Skin epidermis (tissue), 12 donors: ENCODE measurements at regions not wholly inside any gene's neighbourhood (a gene's known extent, or its start where the extent isn't known, plus 50 kb on each side); places are given as distances from the start of the nearest gene placed in this dataset.
"Not testable (repeated sequence)": the region's sequence is repeated elsewhere in the genome, so short reads cannot be mapped to it uniquely, and the experiment has no call there.

Experiments
- H3K27ac ChIP-seq, 21 experiments: fragments of 200-600 bp; sonication (generic) in 11 of 21; one replicate each; pipeline ENCODE4 v1.5.0; 2020; ENCODE audit warnings: mild to moderate bottlenecking in 3 of 21, inconsistent platforms in 2 of 21, moderate library complexity in 2 of 21
- H3K4me3 ChIP-seq, 7 experiments: fragments of 200-600 bp; sonication (generic) in 2 of 7; one replicate each; pipeline ENCODE4 v1.5.0; 2020; ENCODE audit warnings: inconsistent platforms in 2 of 7, mild to moderate bottlenecking in 2 of 7, moderate library complexity in 1 of 7

- no peak overlapping the region for H3K27ac ChIP-seq
Observed at GRCh38 chr12:69026336-69026735, 93.4 kb upstream of the CPM start.

DNA sequence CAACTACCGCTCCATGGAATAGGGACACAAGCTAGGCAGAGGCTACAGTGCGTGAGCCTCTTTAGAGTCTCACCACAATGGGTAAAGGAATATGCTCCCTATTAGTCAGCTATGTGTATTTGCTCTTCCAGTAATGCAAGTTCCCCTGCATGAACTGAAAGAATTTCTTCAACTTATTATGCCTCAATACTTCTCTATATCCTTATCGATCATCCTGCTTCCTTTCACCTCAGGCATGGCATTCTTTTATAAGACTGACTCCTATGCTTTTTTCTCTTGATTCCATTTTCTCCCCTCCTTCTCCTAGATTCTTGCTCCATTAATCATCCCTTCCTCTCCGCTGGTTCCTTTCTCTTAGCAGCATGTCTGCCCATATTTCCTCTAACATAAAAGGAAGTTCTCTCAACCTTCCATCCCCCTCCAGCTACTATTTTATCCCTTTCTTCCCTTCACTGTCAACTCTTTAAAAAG is 94.5 kb upstream of the CPM start:
- Histone ChIP-seq H3K27ac (peak overlapping the region in 3 of 21 experiments; percentile 6 to 51 (median 14)), H3K4me3 (no peak overlapping the region)

More at GRCh38 chr12:69026336-69026735, 93.4 kb upstream of the CPM start:
- H3K4me3 ChIP-seq, result no peak overlapping the region

GRCh38 chr12:69028941-69029729 is 96.2 kb upstream of the CPM start:
- H3K27ac ChIP-seq, result peak overlapping the region in 1 of 21 experiments; percentile 12
- no peak overlapping the region for H3K4me3 ChIP-seq

- no peak overlapping the region for H3K4me3 ChIP-seq
- no peak overlapping the region for H3K27ac ChIP-seq
Observed at GRCh38 chr12:69030321-69030720, 97.3 kb upstream of the CPM start.

- H3K27ac ChIP-seq, result no peak overlapping the region
Observed at GRCh38 chr12:69036533-69036932, 103.6 kb upstream of the CPM start.

GRCh38 chr12:69036999-69037398 is 104.0 kb upstream of the CPM start:
- Histone ChIP-seq H3K27ac (no peak overlapping the region), H3K4me3 (no peak overlapping the region)

More at GRCh38 chr12:69036533-69036932, 103.6 kb upstream of the CPM start:
- H3K4me3 ChIP-seq, result no peak overlapping the region

- no peak overlapping the region for H3K4me3 ChIP-seq
- H3K27ac ChIP-seq, result peak overlapping the region in 1 of 21 experiments; percentile 16
Observed at GRCh38 chr12:69039911-69040310, 106.9 kb upstream of the CPM start.

GRCh38 chr12:69042557-69042956 is 109.6 kb upstream of the CPM start:
- Histone ChIP-seq H3K27ac (no peak overlapping the region), H3K4me3 (no peak overlapping the region)

- H3K27ac ChIP-seq, result no peak overlapping the region
- no peak overlapping the region for H3K4me3 ChIP-seq
Observed at GRCh38 chr12:69042970-69043369, 110.0 kb upstream of the CPM start.

DNA sequence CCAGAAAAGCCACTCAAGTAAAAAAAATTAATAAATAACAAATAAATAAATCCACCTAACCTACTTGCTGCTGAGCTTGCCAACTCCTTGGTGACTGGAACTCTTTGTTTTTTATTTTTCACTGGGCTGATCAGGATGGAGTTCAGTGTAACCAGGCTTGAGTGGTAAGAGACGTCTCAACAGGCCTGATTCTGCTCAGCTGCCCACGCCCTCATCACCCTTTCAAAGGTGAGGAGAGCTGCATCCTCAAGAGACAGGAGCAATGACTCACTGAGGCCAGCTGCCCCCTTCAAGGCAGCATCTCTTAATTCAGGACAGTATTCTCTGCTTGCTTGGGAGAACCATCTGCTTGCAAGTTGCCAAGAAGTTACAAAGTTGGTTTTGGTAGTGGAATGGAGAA is 111.9 kb upstream of the CPM start:
- H3K27ac ChIP-seq, result peak overlapping the region in 1 of 21 experiments; percentile 10
- no peak overlapping the region for H3K4me3 ChIP-seq

- no peak overlapping the region for H3K4me3 ChIP-seq
- no peak overlapping the region for H3K27ac ChIP-seq
Observed at GRCh38 chr12:69045430-69045829, 112.5 kb upstream of the CPM start.

- no peak overlapping the region for H3K27ac ChIP-seq
Observed at GRCh38 chr12:69046363-69046762, 113.4 kb upstream of the CPM start.

GRCh38 chr12:69046920-69047319 is 113.9 kb upstream of the CPM start:
- Histone ChIP-seq H3K4me3 (no peak overlapping the region), H3K27ac (no peak overlapping the region)

More at GRCh38 chr12:69046363-69046762, 113.4 kb upstream of the CPM start:
- no peak overlapping the region for H3K4me3 ChIP-seq

DNA sequence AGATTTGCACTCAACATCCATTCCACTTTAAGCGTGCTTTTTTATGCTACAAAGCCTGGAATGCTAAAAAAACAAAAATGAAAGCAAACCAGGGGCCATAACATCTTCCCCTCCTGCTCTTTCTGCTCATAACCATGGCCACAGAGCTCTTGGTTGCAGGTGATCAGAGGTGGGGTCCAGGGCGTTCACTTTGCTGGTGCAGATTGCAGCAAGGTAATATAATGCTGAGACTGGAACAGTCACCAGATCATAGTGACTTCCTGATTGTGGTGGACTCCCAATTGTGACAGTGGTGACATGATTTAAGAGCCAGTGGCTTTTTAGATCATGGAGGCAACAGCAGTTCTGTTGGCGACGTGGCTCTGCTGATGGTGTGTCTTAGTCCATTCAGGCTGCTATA is 115.0 kb upstream of the CPM start:
- Histone ChIP-seq H3K27ac (no peak overlapping the region), H3K4me3 (no peak overlapping the region)

- H3K27ac ChIP-seq, H3K4me3 ChIP-seq: not testable (repeated sequence)
Observed at GRCh38 chr12:69049855-69050254, 116.9 kb upstream of the CPM start.

DNA sequence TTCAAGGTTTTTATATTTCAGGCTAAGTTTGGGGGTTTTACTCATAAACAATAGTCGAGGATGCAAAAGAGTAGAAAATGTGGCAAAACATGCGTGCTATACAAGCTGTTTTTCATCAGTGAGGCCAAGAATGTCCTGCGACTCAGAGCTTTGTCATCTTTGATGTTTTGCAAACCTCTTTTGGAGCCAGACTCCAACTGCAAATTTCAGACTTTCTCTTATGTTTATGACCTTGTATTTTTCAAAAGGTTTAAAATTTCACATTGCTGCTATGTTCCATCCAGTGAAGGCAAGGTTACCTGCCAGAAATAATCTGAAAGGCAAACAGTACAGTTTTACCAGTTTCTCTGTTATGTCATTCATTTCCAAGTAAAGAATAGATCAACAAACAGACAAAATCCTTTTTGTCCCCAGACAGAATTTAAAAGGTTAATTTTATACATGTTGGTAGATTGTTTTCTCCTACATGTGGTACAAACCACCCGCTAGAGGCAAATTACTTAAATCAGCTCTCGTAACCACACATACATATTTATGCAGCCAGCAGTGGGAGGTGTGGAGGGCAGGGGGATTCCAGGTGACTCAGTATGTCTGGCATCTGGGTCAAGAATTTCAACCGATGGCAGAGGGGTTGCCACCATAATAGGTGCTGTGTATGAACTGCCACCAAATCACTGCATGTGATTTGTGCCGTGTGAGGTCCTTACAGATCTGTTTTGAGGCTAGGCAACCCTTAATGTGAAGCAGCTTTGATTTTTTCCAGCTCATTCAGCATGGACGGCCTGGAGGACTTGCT is 119.8 kb upstream of the CPM start:
- Histone ChIP-seq H3K4me3 (no peak overlapping the region), H3K27ac (peak overlapping the region in 11 of 21 experiments; percentile 0 to 70 (median 47))

DNA sequence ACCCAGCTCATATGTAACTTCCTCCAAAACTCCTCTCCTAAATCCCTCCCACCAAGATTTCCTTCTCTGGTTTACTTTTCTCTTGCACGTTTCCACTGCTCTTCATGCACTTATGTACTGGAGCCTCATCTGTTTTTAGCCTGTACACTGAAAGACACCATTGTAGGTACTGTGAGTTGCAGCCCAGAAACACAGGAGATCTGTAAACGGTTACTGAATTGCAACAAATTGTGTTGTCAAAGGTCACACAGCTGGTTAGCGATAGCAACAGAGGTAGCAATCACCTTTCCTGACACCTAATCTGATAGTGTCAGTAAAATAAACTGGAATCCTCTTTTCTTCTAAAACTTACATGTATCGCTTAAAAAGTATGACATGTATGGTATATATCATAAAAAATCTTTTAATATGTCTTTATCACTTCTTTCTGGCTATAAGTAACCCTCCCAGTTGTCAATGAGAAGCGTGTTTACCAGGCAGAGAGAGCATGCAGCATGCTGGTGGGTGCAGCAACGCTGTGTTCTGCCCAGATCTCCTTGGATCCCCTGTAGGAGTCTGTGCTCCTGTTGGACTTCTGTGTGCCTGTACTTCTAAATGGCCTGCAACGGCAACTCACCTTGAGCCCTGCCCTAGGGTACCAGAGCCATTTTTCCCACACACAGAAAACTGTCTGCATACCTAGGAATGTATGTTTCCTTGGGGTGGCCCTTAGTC is 121.5 kb upstream of the CPM start:
- Histone ChIP-seq H3K4me3 (no peak overlapping the region), H3K27ac (peak overlapping the region in 3 of 21 experiments; percentile 51 to 70 (median 70))

GRCh38 chr12:69055280-69055679 is 122.3 kb upstream of the CPM start:
- no peak overlapping the region for H3K4me3 ChIP-seq
- peak overlapping the region in 4 of 21 experiments; percentile 32 to 70 (median 50) for H3K27ac ChIP-seq

- Histone ChIP-seq H3K27ac (peak overlapping the region in 9 of 21 experiments; percentile 9 to 70 (median 51)), H3K4me3 (no peak overlapping the region)
Observed at GRCh38 chr12:69055706-69056105, 122.7 kb upstream of the CPM start.
